ENCODE measurements at regions not wholly inside any gene's neighbourhood (a gene's known extent, or its start where the extent isn't known, plus 50 kb on each side); places are given as distances from the start of the nearest gene placed in this dataset.

DNA sequence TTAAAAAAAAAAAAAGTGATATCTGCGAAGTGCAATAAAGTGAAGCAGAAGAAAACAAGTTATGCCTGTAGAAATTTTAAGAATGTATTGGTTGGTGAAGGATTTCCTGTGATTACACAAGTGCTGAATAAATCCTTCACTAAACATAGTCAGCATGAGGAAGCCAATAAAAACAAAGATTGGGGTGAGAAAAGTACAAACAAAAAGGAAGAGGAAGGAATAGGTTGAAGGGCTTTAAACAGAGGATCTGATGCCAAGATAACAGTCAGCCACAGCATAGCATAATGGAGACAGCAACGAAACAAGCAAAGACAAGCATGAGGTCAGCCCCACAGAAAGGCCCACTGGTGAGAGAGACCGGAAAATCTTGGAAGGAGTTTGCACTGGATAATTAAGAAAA, 372.2 kb downstream of the ADAM29 start:
- DNase-seq (no peak), ATAC-seq (ENCODE audit: low FRiP score in 2 of 2) (no peak)
- no peaks in the 10 kb centered on the region for H3K27me3 ChIP-seq
- H3K27ac ChIP-seq = no peak overlapping the region
- no peaks in the 10 kb centered on the region for H3K4me1 ChIP-seq
- WGBS, 2 donors = 50 to 54% methylated on average over 3 of the region's 3 CpGs
- TF ChIP-seq EP300 (IDR thresholded peaks at IDR 0.05) (no peak), POLR2A (IDR thresholded peaks at IDR 0.05) (no peak), POLR2AphosphoS5 (IDR thresholded peaks at IDR 0.05) (no peak)
- TF ChIP-seq, protein P1, sequence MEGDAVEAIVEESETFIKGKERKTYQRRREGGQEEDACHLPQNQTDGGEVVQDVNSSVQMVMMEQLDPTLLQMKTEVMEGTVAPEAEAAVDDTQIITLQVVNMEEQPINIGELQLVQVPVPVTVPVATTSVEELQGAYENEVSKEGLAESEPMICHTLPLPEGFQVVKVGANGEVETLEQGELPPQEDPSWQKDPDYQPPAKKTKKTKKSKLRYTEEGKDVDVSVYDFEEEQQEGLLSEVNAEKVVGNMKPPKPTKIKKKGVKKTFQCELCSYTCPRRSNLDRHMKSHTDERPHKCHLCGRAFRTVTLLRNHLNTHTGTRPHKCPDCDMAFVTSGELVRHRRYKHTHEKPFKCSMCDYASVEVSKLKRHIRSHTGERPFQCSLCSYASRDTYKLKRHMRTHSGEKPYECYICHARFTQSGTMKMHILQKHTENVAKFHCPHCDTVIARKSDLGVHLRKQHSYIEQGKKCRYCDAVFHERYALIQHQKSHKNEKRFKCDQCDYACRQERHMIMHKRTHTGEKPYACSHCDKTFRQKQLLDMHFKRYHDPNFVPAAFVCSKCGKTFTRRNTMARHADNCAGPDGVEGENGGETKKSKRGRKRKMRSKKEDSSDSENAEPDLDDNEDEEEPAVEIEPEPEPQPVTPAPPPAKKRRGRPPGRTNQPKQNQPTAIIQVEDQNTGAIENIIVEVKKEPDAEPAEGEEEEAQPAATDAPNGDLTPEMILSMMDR (IDR thresholded peaks at IDR 0.05) = no peak
- H3K4me3 ChIP-seq = no peak overlapping the region
- no peaks in the 10 kb centered on the region for H3K36me3 ChIP-seq
- H3K9me3 ChIP-seq = no peaks in the 10 kb centered on the region

- 70 to 82% methylated on average over 2 of the region's 2 CpGs for WGBS, 2 donors
- Histone ChIP-seq H3K36me3 (no peaks in the 10 kb centered on the region), H3K27me3 (no peaks in the 10 kb centered on the region), H3K9me3 (no peaks in the 10 kb centered on the region), H3K4me1 (no peaks in the 10 kb centered on the region), H3K27ac (no peak overlapping the region), H3K4me3 (no peak overlapping the region)
- DNase-seq (no peak), ATAC-seq (ENCODE audit: low FRiP score in 2 of 2) (no peak)
- no peak for TF ChIP-seq POLR2A (IDR thresholded peaks at IDR 0.05)
- no peak for TF ChIP-seq EP300 (IDR thresholded peaks at IDR 0.05)
- no peak for TF ChIP-seq POLR2AphosphoS5 (IDR thresholded peaks at IDR 0.05)
- TF ChIP-seq, protein P1 (IDR thresholded peaks at IDR 0.05) = no peak
Observed at GRCh38 chr4:175297965-175298565, 379.9 kb downstream of the ADAM29 start.

DNA sequence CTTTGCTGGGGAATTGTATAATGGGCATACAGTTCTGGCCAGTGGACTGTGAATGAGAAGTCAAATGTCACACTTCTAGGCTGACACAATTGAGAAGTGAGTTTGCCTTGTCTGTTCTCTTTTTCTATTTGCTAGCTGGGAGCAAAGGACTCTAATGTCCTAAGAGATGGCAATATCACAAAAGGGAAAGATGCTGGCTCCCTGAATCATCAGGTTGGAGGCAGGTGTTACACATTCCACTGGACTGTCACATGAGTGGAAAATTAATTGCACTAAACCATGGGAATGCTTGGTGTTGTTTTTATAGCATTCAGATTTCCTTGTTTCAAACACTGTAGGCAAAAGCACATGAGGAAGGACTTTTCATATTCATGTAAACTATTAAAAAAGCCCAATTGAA, 388.3 kb downstream of the ADAM29 start:
- ATAC-seq (ENCODE audit: low FRiP score in 2 of 2) (no peak), DNase-seq (no peak)
- TF ChIP-seq POLR2A (IDR thresholded peaks at IDR 0.05) = no peak
- TF ChIP-seq, protein P1 (IDR thresholded peaks at IDR 0.05) = no peak
- TF ChIP-seq POLR2AphosphoS5 (IDR thresholded peaks at IDR 0.05) = no peak
- no peak for TF ChIP-seq EP300 (IDR thresholded peaks at IDR 0.05)
- H3K4me3 ChIP-seq = no peak overlapping the region
- H3K36me3 ChIP-seq = no peaks in the 10 kb centered on the region
- H3K9me3 ChIP-seq = no peaks in the 10 kb centered on the region
- no peaks in the 10 kb centered on the region for H3K27me3 ChIP-seq
- no peaks in the 10 kb centered on the region for H3K4me1 ChIP-seq
- no peak overlapping the region for H3K27ac ChIP-seq

- Histone ChIP-seq H3K4me1 (no peaks in the 10 kb centered on the region), H3K36me3 (no peaks in the 10 kb centered on the region), H3K9me3 (no peaks in the 10 kb centered on the region), H3K4me3 (no peak overlapping the region), H3K27ac (no peak overlapping the region), H3K27me3 (no peaks in the 10 kb centered on the region)
- ATAC-seq (ENCODE audit: low FRiP score in 2 of 2) (no peak), DNase-seq (no peak)
- TF ChIP-seq POLR2AphosphoS5 (IDR thresholded peaks at IDR 0.05) (no peak), POLR2A (IDR thresholded peaks at IDR 0.05) (no peak), EP300 (IDR thresholded peaks at IDR 0.05) (no peak)
- TF ChIP-seq, protein P1 (IDR thresholded peaks at IDR 0.05) = no peak
- 73 to 78% methylated on average over 1 of the region's 1 CpG for WGBS, 2 donors
Observed at GRCh38 chr4:175307326-175307725, 389.2 kb downstream of the ADAM29 start.

DNA sequence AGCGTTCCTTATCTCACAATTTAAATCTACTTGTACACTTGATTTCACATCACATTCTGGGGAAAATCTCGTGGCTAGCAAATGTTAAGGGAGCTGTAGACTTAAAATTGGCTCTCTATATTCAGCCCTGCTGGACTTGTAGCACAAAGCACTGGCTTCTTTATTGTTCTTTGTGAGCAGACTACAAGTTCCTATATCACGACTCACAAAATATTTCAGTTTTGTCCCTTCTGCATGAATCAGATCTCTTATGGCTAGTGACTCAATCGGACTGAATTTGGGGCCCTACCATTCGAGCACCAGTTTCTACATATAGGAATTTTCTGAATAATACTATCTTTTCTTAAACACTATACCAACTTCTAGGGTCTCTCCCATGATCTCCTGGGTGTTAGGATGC, 390.1 kb downstream of the ADAM29 start:
- Histone ChIP-seq H3K9me3 (no peaks in the 10 kb centered on the region), H3K36me3 (no peaks in the 10 kb centered on the region), H3K27ac (no peak overlapping the region), H3K4me3 (no peak overlapping the region), H3K27me3 (no peaks in the 10 kb centered on the region), H3K4me1 (no peaks in the 10 kb centered on the region)
- no peak for ATAC-seq (ENCODE audit: low FRiP score in 2 of 2)
- TF ChIP-seq, protein P1 (IDR thresholded peaks at IDR 0.05) = no peak
- no peak for TF ChIP-seq EP300 (IDR thresholded peaks at IDR 0.05)
- no peak for TF ChIP-seq POLR2A (IDR thresholded peaks at IDR 0.05)
- TF ChIP-seq POLR2AphosphoS5 (IDR thresholded peaks at IDR 0.05) = no peak
- 73 to 74% methylated on average over 5 of the region's 5 CpGs for WGBS, 2 donors
- DNase-seq = no peak

Measured in upper lobe of left lung (tissue), 6 donors.